DND-41 (cell line): ENCODE measurements at regions not wholly inside any gene's neighbourhood (a gene's known extent, or its start where the extent isn't known, plus 50 kb on each side); places are given as distances from the start of the nearest gene placed in this dataset.

Experiments used
- ATAC-seq: fragments of 200-7000 bp; cut with Tn5 transposase; 3 replicates; pipeline ENCODE4 v1.9.1; 2021; ENCODE audit warnings: low read depth; ENCODE audit not compliant: insufficient read depth
- DNase-seq: peaks from one replicate; pipeline ENCODE4 v3.0.0-alpha.2; 2020
- H2AFZ ChIP-seq: 2 replicates; pipeline ENCODE4 v1.6.0; 2012; ENCODE audit warnings: low read depth, low read length
- H3K27ac ChIP-seq: 2 replicates; pipeline ENCODE4 v1.5.1; 2012; ENCODE audit warnings: low read length, inconsistent platforms
- H3K27me3 ChIP-seq: fragments of 200-600 bp; sonication (generic); 2 replicates; pipeline ENCODE4 v1.6.0; 2012; ENCODE audit warnings: low read length, mild to moderate bottlenecking, inconsistent platforms; ENCODE audit not compliant: insufficient read depth, poor library complexity
- H3K36me3 ChIP-seq: 2 replicates; pipeline ENCODE4 v1.5.1; 2012; ENCODE audit warnings: low read length, inconsistent platforms; ENCODE audit not compliant: insufficient read depth
- H3K4me1 ChIP-seq: 2 replicates; pipeline ENCODE4 v1.5.1; 2012; ENCODE audit warnings: mild to moderate bottlenecking, low read length; ENCODE audit not compliant: insufficient read depth
- H3K4me2 ChIP-seq: 2 replicates; pipeline ENCODE4 v1.6.0; 2012; ENCODE audit warnings: mild to moderate bottlenecking, moderate library complexity, low read length, inconsistent platforms; ENCODE audit not compliant: insufficient read depth
- H3K4me3 ChIP-seq, 2 experiments: fragments of 200-600 bp in 1 of 2; shearing (Covaris generic) in 1 of 2; 2 replicates each; pipeline ENCODE4 v1.5.1; 2012 to 2016; ENCODE audit warnings: inconsistent platforms in 2 of 2, low read length in 2 of 2, mild to moderate bottlenecking in 2 of 2, low read depth in 1 of 2, moderate library complexity in 1 of 2
- H3K79me2 ChIP-seq: 2 replicates; pipeline ENCODE4 v1.6.0; 2012; ENCODE audit warnings: low read length, inconsistent platforms; ENCODE audit not compliant: insufficient read depth
- H3K9ac ChIP-seq: 2 replicates; pipeline ENCODE4 v1.6.0; 2012; ENCODE audit warnings: low read depth, mild to moderate bottlenecking, inconsistent platforms, low read length, moderate library complexity
- H3K9me3 ChIP-seq: 2 replicates; pipeline ENCODE4 v1.5.1; 2012; ENCODE audit warnings: low read length, moderate library complexity, mild to moderate bottlenecking, inconsistent platforms; ENCODE audit not compliant: insufficient read depth, severe bottlenecking
- H4K20me1 ChIP-seq: 2 replicates; pipeline ENCODE4 v1.6.0; 2012; ENCODE audit warnings: low read length; ENCODE audit not compliant: insufficient read depth
- EZH2 ChIP-seq: IDR thresholded peaks from 3 replicates; pipeline ENCODE4 v1.6.1; 2012; ENCODE audit warnings: borderline replicate concordance, low read depth, mild to moderate bottlenecking, moderate library complexity, low read length, inconsistent platforms; ENCODE audit not compliant: severe bottlenecking
- TF ChIP-seq, protein P1 (sequence below): IDR thresholded peaks from 2 replicates; pipeline ENCODE4 v1.5.1; 2012; ENCODE audit warnings: borderline replicate concordance, low read length, moderate library complexity, mild to moderate bottlenecking; ENCODE audit not compliant: poor library complexity, severe bottlenecking; ENCODE audit errors: extremely low read depth

DNA sequence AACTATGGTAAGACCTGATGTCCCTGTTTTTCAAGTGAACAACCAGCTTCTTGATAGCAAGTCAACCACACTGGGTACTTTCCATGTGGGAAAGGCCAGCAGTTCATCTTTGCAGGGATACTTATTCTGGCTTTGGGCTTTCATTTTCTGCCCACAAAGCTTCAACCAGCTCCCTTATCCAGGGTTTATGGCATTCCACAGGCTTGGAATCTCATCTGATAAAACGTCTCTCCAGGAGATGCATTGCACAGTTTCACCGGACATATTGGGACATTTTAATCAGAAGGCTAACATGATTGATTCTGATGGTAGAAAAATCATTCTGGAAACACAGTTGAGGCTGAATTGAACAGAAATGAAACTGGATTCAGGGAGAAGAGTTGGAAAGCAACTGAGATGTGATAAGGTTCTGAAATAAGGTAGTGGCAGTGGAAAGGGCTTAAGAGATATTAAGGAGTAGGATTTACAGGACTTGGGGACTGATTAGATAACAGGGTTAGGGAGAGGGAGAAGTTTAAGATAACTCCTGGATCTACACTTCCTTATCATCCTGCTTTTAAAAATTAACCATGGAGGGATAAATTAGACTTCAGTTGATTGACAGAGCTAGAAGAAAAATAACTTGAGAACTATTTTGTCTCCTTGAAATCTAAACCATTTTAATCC, 195.8 kb upstream of the FBXL7 start:
- Histone ChIP-seq H4K20me1 (no peaks in the 10 kb centered on the region), H3K36me3 (no peaks in the 10 kb centered on the region), H3K79me2 (no peaks in the 10 kb centered on the region), H2AFZ (no peak overlapping the region), H3K4me2 (no peak overlapping the region), H3K27ac (no peak overlapping the region), H3K27me3 (no peaks in the 10 kb centered on the region), H3K4me3 (no peak overlapping the region), H3K9ac (no peak overlapping the region), H3K9me3 (no peaks in the 10 kb centered on the region), H3K4me1 (no peaks in the 10 kb centered on the region)
- DNase-seq (no peak), ATAC-seq (no peak)
- TF ChIP-seq, protein P1, sequence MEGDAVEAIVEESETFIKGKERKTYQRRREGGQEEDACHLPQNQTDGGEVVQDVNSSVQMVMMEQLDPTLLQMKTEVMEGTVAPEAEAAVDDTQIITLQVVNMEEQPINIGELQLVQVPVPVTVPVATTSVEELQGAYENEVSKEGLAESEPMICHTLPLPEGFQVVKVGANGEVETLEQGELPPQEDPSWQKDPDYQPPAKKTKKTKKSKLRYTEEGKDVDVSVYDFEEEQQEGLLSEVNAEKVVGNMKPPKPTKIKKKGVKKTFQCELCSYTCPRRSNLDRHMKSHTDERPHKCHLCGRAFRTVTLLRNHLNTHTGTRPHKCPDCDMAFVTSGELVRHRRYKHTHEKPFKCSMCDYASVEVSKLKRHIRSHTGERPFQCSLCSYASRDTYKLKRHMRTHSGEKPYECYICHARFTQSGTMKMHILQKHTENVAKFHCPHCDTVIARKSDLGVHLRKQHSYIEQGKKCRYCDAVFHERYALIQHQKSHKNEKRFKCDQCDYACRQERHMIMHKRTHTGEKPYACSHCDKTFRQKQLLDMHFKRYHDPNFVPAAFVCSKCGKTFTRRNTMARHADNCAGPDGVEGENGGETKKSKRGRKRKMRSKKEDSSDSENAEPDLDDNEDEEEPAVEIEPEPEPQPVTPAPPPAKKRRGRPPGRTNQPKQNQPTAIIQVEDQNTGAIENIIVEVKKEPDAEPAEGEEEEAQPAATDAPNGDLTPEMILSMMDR, result no peak
- no peak for TF ChIP-seq EZH2

- ATAC-seq, result no peak
- Histone ChIP-seq H3K79me2 (no peaks in the 10 kb centered on the region), H3K9ac (no peak overlapping the region), H4K20me1 (no peaks in the 10 kb centered on the region), H3K27ac (no peak overlapping the region), H3K4me1 (no peaks in the 10 kb centered on the region), H3K36me3 (no peaks in the 10 kb centered on the region), H3K4me2 (no peak overlapping the region), H3K27me3 (no peaks in the 10 kb centered on the region), H3K4me3 (no peak overlapping the region), H2AFZ (no peak overlapping the region), H3K9me3 (no peaks in the 10 kb centered on the region)
- DNase-seq, result no peak
- TF ChIP-seq, protein P1, result no peak
- TF ChIP-seq EZH2, result no peak
Measured at GRCh38 chr5:15300141-15300540, 199.8 kb upstream of the FBXL7 start.

- H3K9me3 ChIP-seq, result no peaks in the 10 kb centered on the region
Measured at GRCh38 chr5:15290953-15291352, 209.0 kb upstream of the FBXL7 start.

More at GRCh38 chr5:15290953-15291352, 209.0 kb upstream of the FBXL7 start:
- Histone ChIP-seq H3K4me3 (no peak overlapping the region), H2AFZ (no peak overlapping the region), H3K36me3 (no peaks in the 10 kb centered on the region), H3K4me2 (no peak overlapping the region), H3K79me2 (no peaks in the 10 kb centered on the region), H3K4me1 (peaks cover 13% of the 10 kb centered on the region), H3K9ac (no peak overlapping the region), H4K20me1 (no peaks in the 10 kb centered on the region), H3K27me3 (no peaks in the 10 kb centered on the region), H3K27ac (no peak overlapping the region)
- ATAC-seq (no peak), DNase-seq (no peak)
- TF ChIP-seq, protein P1, result peak; percentile 25
- TF ChIP-seq EZH2, result no peak
